GM12892 (cell line): ENCODE measurements at regions not wholly inside any gene's neighbourhood (a gene's known extent, or its start where the extent isn't known, plus 50 kb on each side); places are given as distances from the start of the nearest gene placed in this dataset.
"Not testable (repeated sequence)": the region's sequence is repeated elsewhere in the genome, so short reads cannot be mapped to it uniquely, and the experiment has no call there.

Source experiments
- DNase-seq: peaks from one replicate; pipeline ENCODE4 v3.0.0; 2011; ENCODE audit not compliant: insufficient read length
- FAIRE-seq: peaks from 2 replicates; lab custom pipeline; 2011; peaks lifted over from hg19 to GRCh38; lab: Jason Lieb, UNC
- POLR2A ChIP-seq: IDR thresholded peaks from 2 replicates; pipeline ENCODE4 v1.6.1; 2011; ENCODE audit warnings: low read depth, low read length, control low read depth
- POLR2AphosphoS5 ChIP-seq: IDR thresholded peaks from 2 replicates; pipeline ENCODE4 v1.6.1; 2011; ENCODE audit warnings: low read depth, low read length, control low read depth
- TAF1 ChIP-seq: IDR thresholded peaks from 2 replicates; pipeline ENCODE4 v1.6.1; 2011; ENCODE audit warnings: low read depth, mild to moderate bottlenecking, control low read depth, low read length, borderline replicate concordance

DNA sequence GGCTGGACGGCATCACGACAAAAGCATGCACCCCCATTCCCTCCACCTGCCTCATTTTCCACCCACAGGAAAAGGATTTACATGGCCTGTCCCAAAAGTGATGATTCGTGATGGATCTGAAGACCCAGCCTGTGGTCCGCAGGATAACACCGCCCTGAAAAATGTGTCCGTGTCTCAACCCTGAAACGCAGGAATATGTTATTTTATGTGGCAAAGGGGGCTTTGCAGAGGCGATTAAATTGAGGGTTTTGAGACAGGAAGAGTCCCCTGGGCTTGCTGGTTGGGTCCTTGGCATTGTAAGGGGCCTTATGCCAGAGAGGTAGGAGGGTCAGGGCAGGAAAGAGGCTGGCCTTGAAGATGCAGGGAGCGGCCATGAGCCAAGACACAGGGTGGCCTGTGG, 80.2 kb upstream of the PPP2R2D start:
- DNase-seq: no peak
- no peak for TF ChIP-seq POLR2A
- no peak for TF ChIP-seq POLR2AphosphoS5
- no peak for TF ChIP-seq TAF1
- no peak for FAIRE-seq

DNA sequence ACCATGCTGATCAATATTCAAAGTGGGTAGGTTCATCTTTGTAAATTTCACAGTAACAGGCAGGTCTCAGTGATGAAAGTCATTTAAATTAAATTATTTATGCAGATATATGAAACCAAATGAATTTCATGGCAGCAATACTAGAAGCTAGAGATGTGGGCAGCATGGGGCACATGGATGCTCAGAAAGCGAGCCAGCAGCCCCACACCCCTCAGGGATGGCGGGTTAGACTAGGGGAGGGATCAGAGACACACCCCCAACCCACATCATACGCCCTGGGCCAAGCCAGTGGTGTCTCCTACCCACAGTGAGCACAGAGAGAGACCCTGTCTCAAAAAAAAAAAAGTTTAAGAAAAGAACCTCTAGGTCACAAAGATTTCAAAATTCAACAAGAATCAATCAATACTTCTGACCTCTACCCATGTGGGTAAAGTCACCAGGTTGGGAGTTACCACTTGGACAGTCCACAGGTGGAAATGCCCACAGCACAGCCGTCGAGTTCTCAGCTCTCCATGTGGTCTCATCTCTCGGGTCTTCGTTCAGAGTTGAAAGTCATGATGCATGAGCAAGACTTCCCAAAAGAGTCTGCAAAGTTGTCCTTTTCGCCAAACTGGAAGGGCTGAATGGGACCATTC, 79.3 kb upstream of the PPP2R2D start:
- FAIRE-seq (no peak), DNase-seq (no peak)
- no peak for TF ChIP-seq TAF1

DNA sequence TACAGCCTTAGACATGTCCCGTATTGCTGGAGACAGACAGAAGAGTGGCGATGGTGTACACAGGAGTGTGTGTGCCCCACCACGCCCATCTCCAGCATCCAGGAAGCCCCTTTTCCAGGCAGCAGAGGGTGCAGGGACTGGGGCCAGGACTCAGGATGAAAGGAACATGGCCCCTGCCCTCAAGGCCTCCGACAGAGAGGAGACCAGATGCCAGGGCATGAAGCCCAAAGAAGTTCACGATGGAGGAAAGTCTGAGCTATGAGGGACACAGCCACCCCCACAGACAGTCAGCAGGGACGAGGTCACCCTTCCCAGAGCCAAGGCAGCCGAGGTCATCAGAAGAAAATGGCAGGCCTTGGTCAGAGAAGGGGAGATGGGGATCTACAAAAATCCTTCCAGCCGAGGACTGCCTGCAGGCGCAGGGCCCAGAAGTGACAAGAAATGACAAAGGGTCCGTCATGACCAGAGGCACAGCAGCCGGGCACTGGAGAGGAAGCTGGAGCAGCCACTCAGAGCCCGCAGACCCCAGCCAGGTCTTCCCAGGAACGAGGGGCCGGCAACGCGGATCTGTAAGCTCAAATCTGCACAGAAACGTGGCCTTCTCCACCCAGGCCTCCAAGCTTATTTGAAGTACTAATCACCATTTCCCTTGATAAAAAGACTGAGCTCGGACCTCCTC, 78.7 kb upstream of the PPP2R2D start:
- FAIRE-seq: no peak
- DNase-seq: no peak
- no peak for TF ChIP-seq TAF1

DNA sequence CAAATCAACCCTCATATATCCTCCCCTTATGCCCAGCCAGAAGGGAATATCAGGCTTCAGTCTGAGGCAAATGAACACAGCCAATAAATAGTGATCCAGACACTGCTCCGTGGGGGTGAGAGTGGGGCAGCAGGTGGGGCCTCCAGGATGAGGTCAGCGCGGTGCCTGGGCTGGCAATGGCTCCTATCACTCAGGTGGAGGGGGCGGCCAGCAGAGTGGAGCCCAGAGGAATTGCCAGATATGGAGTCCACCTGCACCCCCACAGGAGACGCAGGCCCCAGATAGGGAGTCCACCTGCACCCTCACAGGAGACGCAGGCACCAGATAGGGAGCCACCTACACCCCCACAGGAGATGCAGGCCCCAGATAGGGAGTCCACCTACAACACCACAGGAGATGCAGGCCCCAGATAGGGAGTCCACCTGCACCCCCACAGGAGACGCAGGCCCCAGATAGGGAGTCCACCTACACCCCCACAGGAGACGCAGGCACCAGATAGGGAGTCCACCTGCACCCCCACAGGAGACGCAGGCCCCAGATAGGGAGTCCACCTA, 78.0 kb upstream of the PPP2R2D start:
- no peak for FAIRE-seq

DNA sequence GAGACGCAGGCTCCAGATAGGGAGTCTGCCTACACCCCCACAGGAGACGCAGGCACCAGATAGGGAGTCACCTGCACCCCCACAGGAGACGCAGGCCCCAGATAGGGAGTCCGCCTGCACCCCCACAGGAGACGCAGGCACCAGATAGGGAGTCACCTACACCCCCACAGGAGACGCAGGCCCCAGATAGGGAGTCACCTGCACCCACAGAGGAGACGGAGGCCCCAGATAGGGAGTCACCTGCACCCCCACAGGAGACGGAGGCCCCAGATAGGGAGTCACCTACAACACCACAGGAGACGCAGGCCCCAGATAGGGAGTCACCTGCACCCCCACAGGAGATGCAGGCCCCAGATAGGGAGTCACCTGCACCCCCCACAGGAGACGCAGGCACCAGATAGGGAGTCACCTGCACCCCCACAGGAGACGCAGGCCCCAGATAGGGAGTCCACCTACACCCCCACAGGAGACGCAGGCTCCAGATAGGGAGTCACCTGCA, 77.2 kb upstream of the PPP2R2D start:
- not testable (repeated sequence) for FAIRE-seq, DNase-seq

More for the DNA sequence above, 78.0 kb upstream of the PPP2R2D start:
- DNase-seq: no peak
- TF ChIP-seq POLR2A: no peak
- no peak for TF ChIP-seq POLR2AphosphoS5
- no peak for TF ChIP-seq TAF1

DNA sequence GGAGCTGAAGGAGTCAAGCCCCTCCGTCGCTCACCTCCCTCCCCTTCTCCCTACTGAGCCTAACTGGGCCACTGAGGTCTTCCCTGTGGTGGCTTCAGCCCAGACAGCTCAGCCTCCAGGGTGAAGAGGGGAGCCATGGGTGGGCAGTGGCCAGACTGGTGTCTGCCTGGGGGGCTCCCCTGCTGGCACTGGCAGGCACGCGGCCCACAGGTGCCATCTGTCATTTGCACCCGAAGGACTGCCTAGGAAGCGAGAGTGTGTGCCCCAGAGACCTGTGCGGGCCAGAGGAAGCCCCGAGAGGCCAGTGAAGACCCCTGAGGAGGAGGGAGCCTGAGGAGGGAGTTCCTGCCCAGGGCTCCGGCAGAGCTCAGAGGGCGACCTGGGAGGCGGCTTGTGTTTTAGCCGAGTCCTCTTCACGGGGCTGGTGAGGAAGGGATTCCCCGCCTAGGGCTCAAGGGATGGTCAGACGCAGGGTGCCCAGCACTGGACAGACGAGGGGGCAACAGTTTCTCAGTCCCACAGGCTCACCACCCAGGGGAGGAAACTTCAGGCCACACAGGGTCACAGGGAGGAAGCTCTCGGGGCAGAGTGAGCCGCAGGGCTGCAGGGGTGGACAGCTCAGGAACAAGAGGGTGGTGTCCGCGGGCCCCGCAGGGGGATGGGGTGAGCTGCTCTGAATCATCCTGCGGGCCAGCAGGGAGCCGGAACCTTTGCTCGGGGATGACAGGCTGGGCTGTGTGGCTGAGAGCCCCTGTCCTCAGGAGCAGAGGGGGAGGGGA, 76.2 kb upstream of the PPP2R2D start:
- TF ChIP-seq POLR2A (no peak), POLR2AphosphoS5 (no peak), TAF1 (no peak)
- FAIRE-seq: no peak
- DNase-seq: no peak

DNA sequence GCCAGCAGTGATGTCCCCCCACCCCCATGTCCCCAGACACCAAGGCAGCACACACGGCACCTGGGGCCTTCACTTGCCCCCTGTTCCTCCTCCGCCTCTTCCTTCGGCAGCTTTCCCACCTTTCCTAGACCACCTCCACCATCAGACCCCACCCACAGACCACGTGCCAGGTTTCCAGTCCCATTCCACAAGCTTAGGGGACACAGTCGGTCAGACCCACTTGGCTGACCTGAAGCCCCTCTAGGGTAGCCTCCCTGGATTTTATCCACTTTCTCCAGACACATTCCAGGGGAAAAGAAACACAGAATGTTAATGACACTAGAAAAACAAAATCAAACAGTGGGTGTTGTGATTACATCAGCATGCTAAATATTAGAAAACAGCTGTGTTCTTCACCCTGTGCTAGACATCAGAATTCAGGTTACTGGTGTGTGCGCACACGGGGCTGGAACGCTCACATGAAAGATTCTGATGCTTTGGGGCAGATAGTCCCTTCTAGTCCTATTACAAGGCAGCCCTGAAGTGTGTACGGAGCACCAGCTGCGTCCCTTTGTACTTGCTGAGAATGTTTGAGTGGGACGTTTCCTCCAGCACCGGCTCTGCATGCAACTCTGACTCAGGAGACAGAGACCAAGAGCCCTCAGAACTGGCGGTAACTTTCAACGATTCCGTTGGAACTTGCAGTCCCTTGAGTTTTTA, 75.5 kb upstream of the PPP2R2D start:
- FAIRE-seq: no peak
- DNase-seq: no peak
- TF ChIP-seq POLR2A (no peak), POLR2AphosphoS5 (no peak), TAF1 (no peak)

DNA sequence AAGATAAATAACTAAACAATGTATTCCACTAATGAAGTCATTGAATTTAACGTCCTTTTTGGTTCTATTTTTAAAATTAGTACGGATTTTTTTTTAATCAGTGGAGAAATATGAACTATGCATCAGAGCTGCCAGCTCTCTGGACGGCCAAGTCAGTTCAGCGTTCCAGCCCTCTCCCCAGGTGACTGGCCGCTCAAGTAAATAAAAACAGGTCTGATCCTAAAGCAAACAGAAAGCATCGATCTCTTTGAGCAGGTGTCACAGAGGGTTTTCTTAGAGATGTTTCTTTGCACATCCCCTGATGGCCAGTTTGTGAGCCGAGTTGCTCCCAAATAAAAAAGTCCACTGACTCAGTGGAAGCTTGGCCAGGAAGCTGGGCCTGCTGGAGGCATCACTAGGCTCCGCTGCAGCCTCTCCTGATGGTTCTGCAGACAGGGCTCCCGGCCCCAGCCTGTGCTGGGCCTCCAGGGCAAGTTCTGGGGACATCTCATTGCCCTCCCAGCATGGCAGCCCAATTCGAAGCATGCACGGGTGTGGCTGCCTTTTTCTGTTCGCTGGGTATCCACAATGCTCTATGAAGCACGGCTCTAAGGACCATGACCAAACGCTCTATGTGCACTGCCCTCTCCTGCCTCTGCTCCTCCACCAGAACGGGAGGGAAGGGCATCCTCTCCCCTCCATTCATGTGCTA, 74.7 kb upstream of the PPP2R2D start:
- FAIRE-seq (no peak), DNase-seq (no peak)
- TF ChIP-seq POLR2A (no peak), POLR2AphosphoS5 (no peak), TAF1 (no peak)

DNA sequence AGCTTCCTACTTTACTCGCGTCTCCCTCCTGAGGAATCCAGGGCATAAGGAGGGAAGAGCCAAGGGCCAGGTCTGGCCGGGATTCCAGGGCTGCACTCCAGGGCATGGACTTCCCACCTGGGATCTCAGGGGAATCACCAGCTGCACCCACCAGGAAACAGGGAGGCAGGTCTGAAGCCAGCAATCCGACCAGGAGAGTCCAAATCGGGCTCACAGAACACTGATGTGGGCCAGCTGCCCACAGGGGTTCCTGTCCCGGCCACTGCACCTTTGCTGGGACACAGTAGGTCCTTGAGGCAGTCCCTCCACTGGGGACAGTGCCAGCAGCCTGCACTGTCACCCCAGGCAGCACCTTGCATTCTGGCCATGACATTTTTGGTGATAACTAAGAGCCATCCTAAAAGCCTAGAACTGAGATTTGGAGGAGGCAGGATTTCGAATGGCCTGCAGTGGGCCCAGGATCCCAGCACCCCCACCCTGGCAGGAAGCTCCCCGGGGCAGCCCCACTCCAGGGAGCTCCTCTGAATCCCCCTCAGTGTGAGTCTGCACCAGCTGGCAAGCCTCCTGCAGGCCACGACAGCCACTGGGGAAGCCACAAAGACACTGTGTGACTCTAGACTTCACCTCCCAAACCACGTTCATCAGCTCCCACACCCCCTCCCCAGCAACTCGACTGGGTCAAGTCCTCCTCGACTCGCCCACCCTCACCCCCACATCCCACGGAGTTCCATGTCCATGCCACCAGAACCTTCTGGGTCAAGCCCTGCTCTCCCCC, 71.5 kb upstream of the PPP2R2D start:
- no peak for TF ChIP-seq TAF1
- no peak for TF ChIP-seq POLR2A
- no peak for TF ChIP-seq POLR2AphosphoS5
- no peak for DNase-seq
- no peak for FAIRE-seq

DNA sequence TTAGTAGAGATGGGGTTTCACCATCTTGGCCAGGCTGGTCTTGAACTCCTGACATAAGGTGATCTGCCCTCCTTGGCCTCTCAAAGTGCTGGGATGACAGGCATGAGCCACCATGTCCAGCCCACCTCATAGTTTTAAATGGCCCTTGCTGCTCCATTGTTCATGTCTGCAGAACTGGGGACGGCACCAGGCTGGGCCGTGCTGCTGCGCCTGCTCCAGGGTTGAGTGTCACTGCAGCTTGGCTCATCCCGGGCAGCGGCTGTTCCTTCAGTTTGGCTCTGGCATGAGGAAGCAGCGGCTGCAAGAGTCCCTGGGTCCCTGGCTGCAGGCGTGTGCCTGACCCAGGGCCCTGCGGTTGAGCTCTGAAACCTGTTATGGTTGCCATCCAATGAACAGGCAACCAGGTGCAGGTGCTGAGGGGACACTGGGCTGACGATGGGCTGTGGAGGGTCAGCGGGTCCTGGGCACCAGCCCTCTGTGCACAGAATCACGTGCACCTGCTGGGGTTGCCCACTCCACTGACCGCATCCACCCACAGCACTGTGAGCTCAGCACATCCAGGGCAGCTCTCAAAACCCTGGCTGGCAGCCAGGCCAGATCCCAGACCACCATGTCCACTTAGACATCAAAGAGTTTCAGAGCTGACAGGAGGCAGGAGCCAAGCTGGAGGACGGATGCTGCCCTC, 70.2 kb upstream of the PPP2R2D start:
- no peak for FAIRE-seq
- no peak for TF ChIP-seq POLR2A
- TF ChIP-seq TAF1: no peak

More for the DNA sequence above, 70.2 kb upstream of the PPP2R2D start:
- no peak for DNase-seq
